H1 (cell line): ENCODE measurements at regions not wholly inside any gene's neighbourhood (a gene's known extent, or its start where the extent isn't known, plus 50 kb on each side); places are given as distances from the start of the nearest gene placed in this dataset.

Source experiments
- CTCF ChIA-PET: fragments of 300-600 bp; sonication (Branson Sonifier 250); formaldehyde crosslinking; loops from one replicate; lab custom pipeline; 2021; ENCODE audit not compliant: partially characterized antibody; lab: Charles Lee
- POLR2A ChIA-PET: fragments of 300-600 bp; sonication (Branson Sonifier 250); formaldehyde crosslinking; loops from one replicate; lab custom pipeline; 2021; ENCODE audit warnings: inconsistent platforms; ENCODE audit not compliant: partially characterized antibody; lab: Charles Lee
- DNase-seq, 2 experiments: peaks; one replicate each; pipeline versions ENCODE4 v3.0.0 to v3.0.0-alpha.2; 2010 to 2022; ENCODE audit warnings: low spot score in 2 of 2, low read depth in 1 of 2, mixed read lengths in 1 of 2
- FAIRE-seq: peaks from 2 replicates; lab custom pipeline; 2011; peaks lifted over from hg19 to GRCh38; lab: Jason Lieb, UNC
- H2AFZ ChIP-seq: 2 replicates; pipeline ENCODE4 v1.8.1; 2012; ENCODE audit warnings: low read length, inconsistent platforms
- H2AK5ac ChIP-seq: 2 replicates; pipeline ENCODE4 v1.6.1; 2013; ENCODE audit warnings: low read depth, low read length
- H2BK120ac ChIP-seq: replicated peaks from 2 replicates; pipeline ENCODE3; 2013; ENCODE audit warnings: low read depth, low read length, inconsistent platforms
- H2BK12ac ChIP-seq: 2 replicates; pipeline ENCODE4 v1.6.1; 2013; ENCODE audit warnings: low read depth, low read length
- H2BK15ac ChIP-seq: 2 replicates; pipeline ENCODE4 v1.6.1; 2013; ENCODE audit warnings: low read length
- H2BK20ac ChIP-seq: 2 replicates; pipeline ENCODE4 v1.6.1; 2013; ENCODE audit warnings: low read length
- H2BK5ac ChIP-seq: 2 replicates; pipeline ENCODE4 v1.6.1; 2013; ENCODE audit warnings: low read depth, low read length
- H3K14ac ChIP-seq: 2 replicates; pipeline ENCODE4 v1.6.1; 2013; ENCODE audit warnings: inconsistent platforms; ENCODE audit not compliant: insufficient read length
- H3K18ac ChIP-seq: 2 replicates; pipeline ENCODE4 v1.6.1; 2013; ENCODE audit warnings: low read length; ENCODE audit errors: extremely low read depth
- H3K23ac ChIP-seq: 2 replicates; pipeline ENCODE4 v1.6.1; 2013; ENCODE audit warnings: inconsistent platforms; ENCODE audit not compliant: insufficient read length
- H3K23me2 ChIP-seq: 2 replicates; pipeline ENCODE4 v1.6.1; 2013; ENCODE audit warnings: low read depth, low read length
- H3K27ac ChIP-seq: 2 replicates; pipeline ENCODE4 v1.6.1; 2011; ENCODE audit warnings: low read depth, low read length, inconsistent platforms
- H3K27me3 ChIP-seq, 4 experiments: replicated peaks in 1 of 4; 1 replicate in 1 of 4; 2 replicates in 3 of 4; pipeline versions ENCODE4 v1.6.1 to v1.8.1; 2011 to 2013; ENCODE audit warnings: low read length in 3 of 4, mild to moderate bottlenecking in 3 of 4, inconsistent platforms in 2 of 4, mixed read lengths in 2 of 4, moderate library complexity in 1 of 4; ENCODE audit not compliant: control insufficient read depth in 3 of 4, insufficient read depth in 3 of 4; ENCODE audit errors: extremely low read depth in 1 of 4
- H3K36me3 ChIP-seq, 4 experiments: 2 replicates each; pipeline versions ENCODE4 v1.6.1 to v1.8.1; 2011 to 2013; ENCODE audit warnings: mild to moderate bottlenecking in 4 of 4, low read length in 3 of 4, moderate library complexity in 2 of 4, control low read depth in 1 of 4, inconsistent platforms in 1 of 4; ENCODE audit not compliant: insufficient read depth in 4 of 4, control insufficient read depth in 2 of 4
- H3K4ac ChIP-seq: replicated peaks from 2 replicates; pipeline ENCODE3; 2013; ENCODE audit warnings: low read length, low read depth, mixed read lengths, inconsistent platforms; ENCODE audit not compliant: insufficient read length
- H3K4me1 ChIP-seq, 4 experiments: replicated peaks in 1 of 4; 1 replicate in 1 of 4; 2 replicates in 3 of 4; pipeline versions ENCODE4 v1.6.1 to v1.8.1; 2011 to 2013; ENCODE audit warnings: low read length in 3 of 4, inconsistent platforms in 2 of 4, mixed read lengths in 1 of 4; ENCODE audit not compliant: insufficient read depth in 4 of 4, control insufficient read depth in 3 of 4
- H3K4me2 ChIP-seq, 2 experiments: 2 replicates each; pipeline versions ENCODE4 v1.6.1 to v1.8.1; 2011 to 2013; ENCODE audit warnings: low read depth in 2 of 2, low read length in 2 of 2, control low read depth in 1 of 2, inconsistent platforms in 1 of 2, mild to moderate bottlenecking in 1 of 2; ENCODE audit not compliant: insufficient read depth in 1 of 2
- H3K4me3 ChIP-seq, 4 experiments: fragments of 200-600, 300-600 bp in 1 of 4; sonication (generic), shearing (Covaris generic), sonication (Bioruptor Twin) in 1 of 4; 2 replicates each; pipeline versions ENCODE4 v1.5.1 to v1.8.1; 2011 to 2016; ENCODE audit warnings: low read length in 4 of 4, low read depth in 3 of 4, control low read depth in 2 of 4, inconsistent platforms in 2 of 4, mild to moderate bottlenecking in 2 of 4, mixed read lengths in 1 of 4, moderate library complexity in 1 of 4; ENCODE audit not compliant: insufficient read depth in 2 of 4; ENCODE audit errors: extremely low read depth in 1 of 4
- H3K56ac ChIP-seq: replicated peaks from 2 replicates; pipeline ENCODE3; 2013; ENCODE audit warnings: low read depth, mild to moderate bottlenecking, mixed read lengths, low read length, inconsistent platforms; ENCODE audit not compliant: insufficient read length
- H3K79me1 ChIP-seq: 2 replicates; pipeline ENCODE4 v1.6.1; 2013; ENCODE audit warnings: low read depth, low read length, control low read depth
- H3K79me2 ChIP-seq, 2 experiments: 2 replicates each; pipeline versions ENCODE4 v1.6.1 to v1.8.1; 2012 to 2013; ENCODE audit warnings: low read length in 2 of 2, mild to moderate bottlenecking in 2 of 2, inconsistent platforms in 1 of 2; ENCODE audit not compliant: insufficient read depth in 2 of 2, control insufficient read depth in 1 of 2
- H3K9ac ChIP-seq, 4 experiments: replicated peaks in 1 of 4; 1 replicate in 1 of 4; 2 replicates in 3 of 4; pipeline versions ENCODE4 v1.6.1 to v1.8.1; 2011 to 2013; ENCODE audit warnings: low read depth in 3 of 4, low read length in 3 of 4, control low read depth in 2 of 4, mild to moderate bottlenecking in 2 of 4, moderate library complexity in 2 of 4, inconsistent platforms in 1 of 4; ENCODE audit errors: extremely low read depth in 1 of 4
- H3K9me3 ChIP-seq, 2 experiments: 2 replicates each; pipeline versions ENCODE4 v1.6.1 to v1.8.1; 2012 to 2013; ENCODE audit warnings: mild to moderate bottlenecking in 2 of 2, moderate library complexity in 2 of 2, control low read depth in 1 of 2, inconsistent platforms in 1 of 2, low read depth in 1 of 2, low read length in 1 of 2, mixed read lengths in 1 of 2; ENCODE audit not compliant: insufficient read depth in 2 of 2
- H4K20me1 ChIP-seq, 2 experiments: replicated peaks in 1 of 2; 2 replicates each; pipeline versions ENCODE3 to v1.8.1; 2011 to 2013; ENCODE audit warnings: inconsistent platforms in 2 of 2, low read length in 2 of 2, mild to moderate bottlenecking in 1 of 2; ENCODE audit not compliant: insufficient read depth in 2 of 2, control insufficient read depth in 1 of 2
- H4K5ac ChIP-seq: 2 replicates; pipeline ENCODE4 v1.6.1; 2013; ENCODE audit warnings: low read length, low read depth, mixed read lengths, inconsistent platforms; ENCODE audit not compliant: insufficient read length
- H4K8ac ChIP-seq: 2 replicates; pipeline ENCODE4 v1.8.0; 2013; ENCODE audit warnings: mild to moderate bottlenecking, moderate library complexity, low read length, inconsistent platforms; ENCODE audit not compliant: insufficient read depth; ENCODE audit errors: extremely low read depth
- H4K91ac ChIP-seq: replicated peaks from 2 replicates; pipeline ENCODE3; 2013; ENCODE audit warnings: low read length, mixed read lengths, inconsistent platforms; ENCODE audit not compliant: insufficient read length
- ASH2L ChIP-seq: fragments of 200-600, 300-600 bp; sonication (generic); IDR thresholded peaks from one replicate; pipeline ENCODE4 v1.7.1; 2017; ENCODE audit warnings: low read length
- BRCA1 ChIP-seq: IDR thresholded peaks from 2 replicates; pipeline ENCODE4 v1.6.1; 2012; ENCODE audit warnings: low read depth, low read length, improper control_type of control experiment
- CBX8 ChIP-seq: fragments of 300-800, 300-1000 bp; sonication (generic); IDR thresholded peaks from 2 replicates; pipeline ENCODE4 v1.7.1; 2016; ENCODE audit warnings: low read depth, low read length, borderline replicate concordance
- HDAC6 ChIP-seq: IDR thresholded peaks from one replicate; pipeline ENCODE4 v1.7.1; 2012; ENCODE audit warnings: low read depth, mild to moderate bottlenecking, inconsistent platforms, low read length, moderate library complexity
- JUN ChIP-seq: IDR thresholded peaks from 2 replicates; pipeline ENCODE4 v1.6.1; 2011; ENCODE audit warnings: low read depth, mild to moderate bottlenecking, improper control_type of control experiment, low read length
- JUND ChIP-seq: IDR thresholded peaks from 2 replicates; pipeline ENCODE4 v1.6.1; 2011; ENCODE audit warnings: mild to moderate bottlenecking, improper control_type of control experiment, low read length
- KDM1A ChIP-seq: fragments of 200-600, 300-600 bp; sonication (generic); IDR thresholded peaks from 2 replicates; pipeline ENCODE4 v1.7.1; 2016; ENCODE audit warnings: mild to moderate bottlenecking, low read length, borderline replicate concordance
- KDM4A ChIP-seq: IDR thresholded peaks from one replicate; pipeline ENCODE4 v1.7.1; 2012; ENCODE audit warnings: low read depth, mild to moderate bottlenecking, moderate library complexity, low read length, inconsistent platforms; ENCODE audit not compliant: severe bottlenecking
- MAFK ChIP-seq: IDR thresholded peaks from 2 replicates; pipeline ENCODE4 v1.6.1; 2012; ENCODE audit warnings: low read depth, mild to moderate bottlenecking, improper control_type of control experiment, low read length
- RFX5 ChIP-seq: IDR thresholded peaks from 2 replicates; pipeline ENCODE4 v1.6.1; 2011; ENCODE audit warnings: low read depth, low read length, improper control_type of control experiment, borderline replicate concordance
- RXRA ChIP-seq: IDR thresholded peaks from 2 replicates; pipeline ENCODE4 v1.6.1; 2011; ENCODE audit warnings: low read depth, mild to moderate bottlenecking, low read length, moderate library complexity; ENCODE audit not compliant: insufficient read depth
- SIX5 ChIP-seq: IDR thresholded peaks from 2 replicates; pipeline ENCODE4 v1.6.1; 2011; ENCODE audit warnings: mild to moderate bottlenecking, low read depth, low read length
- SP4 ChIP-seq: IDR thresholded peaks from 2 replicates; pipeline ENCODE4 v1.6.1; 2012; ENCODE audit warnings: low read length, inconsistent platforms
- TAF7 ChIP-seq: optimal IDR thresholded peaks from 2 replicates; pipeline ENCODE3; 2011; ENCODE audit warnings: low read depth, mild to moderate bottlenecking, inconsistent platforms, low read length, moderate library complexity, borderline replicate concordance
- WGBS, 2 experiments: shearing (Covaris generic) in 1 of 2; methylation state at CpG; one replicate each; pipeline versions ENCODE4 v1.1.6 to v1.1.7; 2013 to 2015; ENCODE audit warnings: low lambda C conversion rate in 2 of 2, mixed read lengths in 2 of 2, inconsistent platforms in 1 of 2, low coverage in 1 of 2, missing lambda C conversion rate in 1 of 2; ENCODE audit not compliant: insufficient replicate concordance in 2 of 2, insufficient coverage in 1 of 2, insufficient read length in 1 of 2; ENCODE audit errors: extremely low coverage in 1 of 2, missing lambda C conversion rate in 1 of 2; 5-methylcytosine and 5-hydroxymethylcytosine counted together
- TF ChIP-seq, protein P1 (sequence below): IDR thresholded peaks from 2 replicates; pipeline ENCODE4 v1.6.1; 2012; ENCODE audit warnings: low read length, inconsistent platforms

DNA sequence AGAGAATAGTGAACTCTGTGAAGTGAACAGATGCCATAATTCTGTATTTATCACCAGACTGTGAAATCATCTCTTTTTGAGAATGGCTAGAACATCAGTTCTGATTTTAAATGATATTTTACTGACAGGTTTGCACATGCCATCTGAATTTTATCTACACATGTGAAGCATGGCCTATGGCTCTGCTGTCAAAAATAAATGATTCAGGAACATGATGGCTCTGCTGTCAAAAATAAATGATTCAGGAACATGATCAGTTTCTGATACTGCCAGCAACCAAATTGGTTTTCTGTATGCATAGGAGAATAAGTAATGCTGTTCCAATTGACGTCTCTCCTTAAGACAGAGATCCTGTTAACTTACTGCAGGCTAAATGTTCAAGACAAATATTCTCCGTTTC is 70.6 kb upstream of the TLL1 start:
- Histone ChIP-seq H3K4me1 (no peaks in the 10 kb centered on the region), H3K4me2 (no peak overlapping the region), H3K23me2 (no peaks in the 10 kb centered on the region), H2BK15ac (no peak overlapping the region), H2AK5ac (no peak overlapping the region), H4K20me1 (no peaks in the 10 kb centered on the region), H2BK120ac (no peak overlapping the region), H3K27me3 (no peaks in the 10 kb centered on the region), H3K36me3 (no peaks in the 10 kb centered on the region), H3K4me3 (no peak overlapping the region), H2BK5ac (no peak overlapping the region), H3K79me1 (no peaks in the 10 kb centered on the region), H2BK20ac (no peak overlapping the region), H2AFZ (no peak overlapping the region), H4K5ac (no peak overlapping the region), H3K56ac (no peak overlapping the region), H4K8ac (no peak overlapping the region), H4K91ac (no peak overlapping the region), H2BK12ac (no peak overlapping the region), H3K27ac (no peak overlapping the region), H3K18ac (no peak overlapping the region), H3K9ac (no peak overlapping the region), H3K9me3 (peaks cover 0 to 5% of the 10 kb centered on the region in 2 experiments; a peak in 1 of 4 replicates), H3K79me2 (no peaks in the 10 kb centered on the region), H3K4ac (no peak overlapping the region), H3K14ac (no peak overlapping the region), H3K23ac (no peak overlapping the region)
- 96% methylated on average over 2 of the region's 2 CpGs; no CpG with 5 or more reads in 1 of the 2 experiments for WGBS, 2 experiments
- ChIA-PET CTCF (no interaction called here), POLR2A (no interaction called here)
- FAIRE-seq (no peak), DNase-seq (no peak)
- TF ChIP-seq, protein P1, sequence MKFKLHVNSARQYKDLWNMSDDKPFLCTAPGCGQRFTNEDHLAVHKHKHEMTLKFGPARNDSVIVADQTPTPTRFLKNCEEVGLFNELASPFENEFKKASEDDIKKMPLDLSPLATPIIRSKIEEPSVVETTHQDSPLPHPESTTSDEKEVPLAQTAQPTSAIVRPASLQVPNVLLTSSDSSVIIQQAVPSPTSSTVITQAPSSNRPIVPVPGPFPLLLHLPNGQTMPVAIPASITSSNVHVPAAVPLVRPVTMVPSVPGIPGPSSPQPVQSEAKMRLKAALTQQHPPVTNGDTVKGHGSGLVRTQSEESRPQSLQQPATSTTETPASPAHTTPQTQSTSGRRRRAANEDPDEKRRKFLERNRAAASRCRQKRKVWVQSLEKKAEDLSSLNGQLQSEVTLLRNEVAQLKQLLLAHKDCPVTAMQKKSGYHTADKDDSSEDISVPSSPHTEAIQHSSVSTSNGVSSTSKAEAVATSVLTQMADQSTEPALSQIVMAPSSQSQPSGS = no peak
- TF ChIP-seq RXRA (no peak), KDM1A (no peak), JUND (no peak), HDAC6 (no peak), SP4 (no peak), RFX5 (no peak), SIX5 (no peak), MAFK (no peak), TAF7 (no peak), BRCA1 (no peak), JUN (no peak), CBX8 (no peak), KDM4A (no peak), ASH2L (no peak)
